ENCODE measurements at regions not wholly inside any gene's neighbourhood (a gene's known extent, or its start where the extent isn't known, plus 50 kb on each side); places are given as distances from the start of the nearest gene placed in this dataset.

DNA sequence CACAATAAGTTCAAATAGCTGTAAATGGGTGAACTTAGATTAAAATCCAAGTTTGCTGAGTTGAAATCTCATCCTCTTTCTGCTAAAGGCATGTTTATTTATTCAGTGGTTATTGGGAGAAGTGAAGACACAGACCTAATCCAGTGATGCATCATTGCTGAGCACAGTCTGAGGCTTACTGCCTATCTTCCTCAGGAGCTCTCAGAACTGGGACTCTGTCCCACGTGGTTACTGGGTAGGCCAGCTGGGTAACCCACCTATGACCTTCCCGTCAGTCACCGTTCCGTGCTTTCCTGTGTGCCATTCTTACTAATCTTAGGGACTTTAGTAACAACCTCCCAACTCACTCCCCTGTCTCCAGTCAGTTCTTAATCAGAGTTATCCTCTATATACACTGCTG lies 226.8 kb upstream of the ATP10B start (continued):
- TF ChIP-seq, protein P1, sequence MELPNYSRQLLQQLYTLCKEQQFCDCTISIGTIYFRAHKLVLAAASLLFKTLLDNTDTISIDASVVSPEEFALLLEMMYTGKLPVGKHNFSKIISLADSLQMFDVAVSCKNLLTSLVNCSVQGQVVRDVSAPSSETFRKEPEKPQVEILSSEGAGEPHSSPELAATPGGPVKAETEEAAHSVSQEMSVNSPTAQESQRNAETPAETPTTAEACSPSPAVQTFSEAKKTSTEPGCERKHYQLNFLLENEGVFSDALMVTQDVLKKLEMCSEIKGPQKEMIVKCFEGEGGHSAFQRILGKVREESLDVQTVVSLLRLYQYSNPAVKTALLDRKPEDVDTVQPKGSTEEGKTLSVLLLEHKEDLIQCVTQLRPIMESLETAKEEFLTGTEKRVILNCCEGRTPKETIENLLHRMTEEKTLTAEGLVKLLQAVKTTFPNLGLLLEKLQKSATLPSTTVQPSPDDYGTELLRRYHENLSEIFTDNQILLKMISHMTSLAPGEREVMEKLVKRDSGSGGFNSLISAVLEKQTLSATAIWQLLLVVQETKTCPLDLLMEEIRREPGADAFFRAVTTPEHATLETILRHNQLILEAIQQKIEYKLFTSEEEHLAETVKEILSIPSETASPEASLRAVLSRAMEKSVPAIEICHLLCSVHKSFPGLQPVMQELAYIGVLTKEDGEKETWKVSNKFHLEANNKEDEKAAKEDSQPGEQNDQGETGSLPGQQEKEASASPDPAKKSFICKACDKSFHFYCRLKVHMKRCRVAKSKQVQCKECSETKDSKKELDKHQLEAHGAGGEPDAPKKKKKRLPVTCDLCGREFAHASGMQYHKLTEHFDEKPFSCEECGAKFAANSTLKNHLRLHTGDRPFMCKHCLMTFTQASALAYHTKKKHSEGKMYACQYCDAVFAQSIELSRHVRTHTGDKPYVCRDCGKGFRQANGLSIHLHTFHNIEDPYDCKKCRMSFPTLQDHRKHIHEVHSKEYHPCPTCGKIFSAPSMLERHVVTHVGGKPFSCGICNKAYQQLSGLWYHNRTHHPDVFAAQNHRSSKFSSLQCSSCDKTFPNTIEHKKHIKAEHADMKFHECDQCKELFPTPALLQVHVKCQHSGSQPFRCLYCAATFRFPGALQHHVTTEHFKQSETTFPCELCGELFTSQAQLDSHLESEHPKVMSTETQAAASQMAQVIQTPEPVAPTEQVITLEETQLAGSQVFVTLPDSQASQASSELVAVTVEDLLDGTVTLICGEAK (IDR thresholded peaks at IDR 0.05; ENCODE audit: borderline replicate concordance) = no peak
- TF ChIP-seq, protein P2, sequence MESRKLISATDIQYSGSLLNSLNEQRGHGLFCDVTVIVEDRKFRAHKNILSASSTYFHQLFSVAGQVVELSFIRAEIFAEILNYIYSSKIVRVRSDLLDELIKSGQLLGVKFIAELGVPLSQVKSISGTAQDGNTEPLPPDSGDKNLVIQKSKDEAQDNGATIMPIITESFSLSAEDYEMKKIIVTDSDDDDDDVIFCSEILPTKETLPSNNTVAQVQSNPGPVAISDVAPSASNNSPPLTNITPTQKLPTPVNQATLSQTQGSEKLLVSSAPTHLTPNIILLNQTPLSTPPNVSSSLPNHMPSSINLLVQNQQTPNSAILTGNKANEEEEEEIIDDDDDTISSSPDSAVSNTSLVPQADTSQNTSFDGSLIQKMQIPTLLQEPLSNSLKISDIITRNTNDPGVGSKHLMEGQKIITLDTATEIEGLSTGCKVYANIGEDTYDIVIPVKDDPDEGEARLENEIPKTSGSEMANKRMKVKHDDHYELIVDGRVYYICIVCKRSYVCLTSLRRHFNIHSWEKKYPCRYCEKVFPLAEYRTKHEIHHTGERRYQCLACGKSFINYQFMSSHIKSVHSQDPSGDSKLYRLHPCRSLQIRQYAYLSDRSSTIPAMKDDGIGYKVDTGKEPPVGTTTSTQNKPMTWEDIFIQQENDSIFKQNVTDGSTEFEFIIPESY (IDR thresholded peaks at IDR 0.05) = no peak

DNA sequence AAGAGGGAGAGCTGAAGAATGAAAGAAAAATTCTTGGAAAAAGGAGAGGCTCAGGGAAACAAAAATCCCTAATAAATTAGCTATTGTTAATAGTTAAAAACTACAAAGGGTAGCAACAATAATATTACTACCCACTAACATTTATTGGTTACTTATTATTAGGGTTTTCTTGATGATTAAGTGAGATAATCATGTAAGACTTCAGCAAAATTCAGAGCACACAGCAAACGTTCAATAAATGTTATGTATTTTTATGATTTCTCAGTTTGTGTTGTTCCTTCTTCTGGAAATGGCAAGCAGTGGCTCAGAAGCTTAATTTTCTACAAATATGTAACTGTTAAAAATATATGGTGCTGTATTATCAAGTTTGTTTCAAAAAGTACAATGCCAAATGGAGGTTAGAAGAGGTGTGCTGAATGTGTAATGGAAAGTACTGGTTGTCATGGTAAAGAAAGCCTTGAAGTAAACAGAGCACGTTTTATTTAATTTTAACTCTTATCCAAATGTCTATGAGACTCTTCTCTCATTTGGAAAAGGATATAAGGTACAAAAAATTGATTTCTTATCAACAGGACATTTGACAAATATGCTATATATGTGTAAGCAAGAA lies 226.0 kb upstream of the ATP10B start:
- CTCF ChIA-PET = no interaction called here
- no peak overlapping the region for H3K4me2 ChIP-seq (ENCODE audit: control insufficient read depth, insufficient read depth)
- H3K9me3 ChIP-seq (replicated peaks; ENCODE audit: control insufficient read depth, insufficient read depth, low read length) = no peaks in the 10 kb centered on the region
- no peaks in the 10 kb centered on the region for H3K4me1 ChIP-seq (ENCODE audit: control insufficient read depth, insufficient read depth, low read length)
- no peaks in the 10 kb centered on the region for H4K20me1 ChIP-seq (ENCODE audit: control insufficient read depth, insufficient read depth)
- no peaks in the 10 kb centered on the region for H3K36me3 ChIP-seq (ENCODE audit: control insufficient read depth in 2 of 2, insufficient read depth in 2 of 2, low read length in 1 of 2)
- FAIRE-seq (no peak), DNase-seq (ENCODE audit: low read depth, low spot score) (no peak), ATAC-seq (no peak)
- POLR2A ChIA-PET = no interaction called here
- no peak overlapping the region for H3K4me3 ChIP-seq
- intact Hi-C loops (cut with micrococcal nuclease; ENCODE audit: unreplicated experiment) = no loop called here
- TF ChIP-seq, protein P3, sequence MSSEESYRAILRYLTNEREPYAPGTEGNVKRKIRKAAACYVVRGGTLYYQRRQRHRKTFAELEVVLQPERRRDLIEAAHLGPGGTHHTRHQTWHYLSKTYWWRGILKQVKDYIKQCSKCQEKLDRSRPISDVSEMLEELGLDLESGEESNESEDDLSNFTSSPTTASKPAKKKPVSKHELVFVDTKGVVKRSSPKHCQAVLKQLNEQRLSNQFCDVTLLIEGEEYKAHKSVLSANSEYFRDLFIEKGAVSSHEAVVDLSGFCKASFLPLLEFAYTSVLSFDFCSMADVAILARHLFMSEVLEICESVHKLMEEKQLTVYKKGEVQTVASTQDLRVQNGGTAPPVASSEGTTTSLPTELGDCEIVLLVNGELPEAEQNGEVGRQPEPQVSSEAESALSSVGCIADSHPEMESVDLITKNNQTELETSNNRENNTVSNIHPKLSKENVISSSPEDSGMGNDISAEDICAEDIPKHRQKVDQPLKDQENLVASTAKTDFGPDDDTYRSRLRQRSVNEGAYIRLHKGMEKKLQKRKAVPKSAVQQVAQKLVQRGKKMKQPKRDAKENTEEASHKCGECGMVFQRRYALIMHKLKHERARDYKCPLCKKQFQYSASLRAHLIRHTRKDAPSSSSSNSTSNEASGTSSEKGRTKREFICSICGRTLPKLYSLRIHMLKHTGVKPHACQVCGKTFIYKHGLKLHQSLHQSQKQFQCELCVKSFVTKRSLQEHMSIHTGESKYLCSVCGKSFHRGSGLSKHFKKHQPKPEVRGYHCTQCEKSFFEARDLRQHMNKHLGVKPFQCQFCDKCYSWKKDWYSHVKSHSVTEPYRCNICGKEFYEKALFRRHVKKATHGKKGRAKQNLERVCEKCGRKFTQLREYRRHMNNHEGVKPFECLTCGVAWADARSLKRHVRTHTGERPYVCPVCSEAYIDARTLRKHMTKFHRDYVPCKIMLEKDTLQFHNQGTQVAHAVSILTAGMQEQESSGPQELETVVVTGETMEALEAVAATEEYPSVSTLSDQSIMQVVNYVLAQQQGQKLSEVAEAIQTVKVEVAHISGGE (CRISPR knock-in tag; IDR thresholded peaks at IDR 0.05) = no peak
- no peaks in the 10 kb centered on the region for H3K27me3 ChIP-seq (replicated peaks in 1 of 2; ENCODE audit: control insufficient read depth in 2 of 2, insufficient read depth in 2 of 2, low read length in 1 of 2)
- WGBS (ENCODE audit: insufficient coverage, insufficient replicate concordance, low lambda C conversion rate, missing lambda C conversion rate) = 2% methylated on average over 2 of the region's 2 CpGs
- H3K79me2 ChIP-seq (ENCODE audit: control insufficient read depth, insufficient read depth, low read length) = no peaks in the 10 kb centered on the region
- RAD21 ChIA-PET (ENCODE audit: unreplicated experiment) = no interaction called here
- no peak overlapping the region for H3K27ac ChIP-seq (ENCODE audit: control insufficient read depth, insufficient read depth)
- no peak overlapping the region for H3K9ac ChIP-seq (ENCODE audit: control insufficient read depth, insufficient read depth, low read length)
- H2AFZ ChIP-seq (ENCODE audit: control insufficient read depth, low read depth, low read length) = no peak overlapping the region
- SMC1A ChIA-PET (ENCODE audit: uncharacterized antibody, unreplicated experiment) = no interaction called here
- BruUV-seq (replicated peaks) = no TSS peak
- in situ Hi-C loops (cut with MboI) = no loop called here

Data from GM12878 (cell line).